NCI-H1105 treated with DMSO at 0.1 percent for 48 hours (cell line): ENCODE measurements at regions not wholly inside any gene's neighbourhood (a gene's known extent, or its start where the extent isn't known, plus 50 kb on each side); places are given as distances from the start of the nearest gene placed in this dataset.

Experiments used
- DNase-seq: peaks from one replicate; lab custom pipeline; 2025; lab: John Stamatoyannopoulos, UW

- no peak for DNase-seq
These were observed 119.8 kb upstream of the ARHGAP28 start for GRCh38 chr18:6609666-6610264.

GRCh38 chr18:6610466-6610865 lies 119.0 kb upstream of the ARHGAP28 start:
- no peak for DNase-seq

GRCh38 chr18:6613581-6613980 lies 115.9 kb upstream of the ARHGAP28 start:
- DNase-seq, result no peak

GRCh38 chr18:6614952-6615351 lies 114.6 kb upstream of the ARHGAP28 start:
- no peak for DNase-seq

GRCh38 chr18:6616981-6617380 lies 112.5 kb upstream of the ARHGAP28 start:
- no peak for DNase-seq

GRCh38 chr18:6621437-6621836 lies 108.1 kb upstream of the ARHGAP28 start:
- no peak for DNase-seq

- DNase-seq, result no peak
These were observed 106.2 kb upstream of the ARHGAP28 start for GRCh38 chr18:6623278-6623677.

GRCh38 chr18:6624271-6624660 lies 105.2 kb upstream of the ARHGAP28 start:
- no peak for DNase-seq

GRCh38 chr18:6624661-6625311 lies 104.7 kb upstream of the ARHGAP28 start:
- DNase-seq, result no peak

GRCh38 chr18:6625481-6625880 lies 104.0 kb upstream of the ARHGAP28 start:
- DNase-seq, result no peak

GRCh38 chr18:6626457-6626856 lies 103.1 kb upstream of the ARHGAP28 start:
- no peak for DNase-seq

GRCh38 chr18:6627645-6628044 lies 101.9 kb upstream of the ARHGAP28 start:
- DNase-seq, result no peak

- no peak for DNase-seq
These were observed 101.3 kb upstream of the ARHGAP28 start for GRCh38 chr18:6628187-6628586.

GRCh38 chr18:6629635-6630140 lies 99.8 kb upstream of the ARHGAP28 start:
- no peak for DNase-seq

- DNase-seq, result no peak
These were observed 96.2 kb upstream of the ARHGAP28 start for GRCh38 chr18:6633310-6633709.

GRCh38 chr18:6636091-6636490 lies 93.4 kb upstream of the ARHGAP28 start:
- DNase-seq, result no peak

- peak; percentile 3 for DNase-seq
These were observed 91.1 kb upstream of the ARHGAP28 start for GRCh38 chr18:6638447-6638846.

GRCh38 chr18:6639305-6639704 lies 90.2 kb upstream of the ARHGAP28 start:
- peak; percentile 30 for DNase-seq

GRCh38 chr18:6644836-6645627 lies 84.5 kb upstream of the ARHGAP28 start:
- DNase-seq, result no peak

GRCh38 chr18:6646801-6647200 lies 82.7 kb upstream of the ARHGAP28 start:
- DNase-seq, result no peak

GRCh38 chr18:6648581-6648980 lies 80.9 kb upstream of the ARHGAP28 start:
- DNase-seq, result no peak

- DNase-seq, result no peak
These were observed 79.9 kb upstream of the ARHGAP28 start for GRCh38 chr18:6649421-6650126.
